Occipital lobe (tissue), 2 donors: ENCODE measurements at regions not wholly inside any gene's neighbourhood (a gene's known extent, or its start where the extent isn't known, plus 50 kb on each side); places are given as distances from the start of the nearest gene placed in this dataset. TPM values are rescaled to one million over a fixed set of nuclear protein-coding genes. Genes with fewer than 3 reads are reported as not detected.
"Not testable (repeated sequence)": the region's sequence is repeated elsewhere in the genome, so short reads cannot be mapped to it uniquely, and the experiment has no call there.

Experiments
- DNase-seq: peaks from one replicate; lab custom pipeline; 2025; lab: John Stamatoyannopoulos, UW
- small RNA-seq: library from RNA; depleted of rRNA; stranded (forward); fragments of <200 nt; gene quantifications from one replicate; pipeline ENCODE3, GENCODE V24; 2014

- DNase-seq: not testable (repeated sequence)
These were observed 1034.2 kb downstream of the PRIM2 start for GRCh38 chr6:58351619-58352018.

GRCh38 chr6:58358452-58358851 lies 1041.0 kb downstream of the PRIM2 start:
- not testable (repeated sequence) for DNase-seq

GRCh38 chr6:58365856-58366255 lies 1048.4 kb downstream of the PRIM2 start:
- DNase-seq: not testable (repeated sequence)

- DNase-seq: not testable (repeated sequence)
These were observed 1089.2 kb downstream of the PRIM2 start for GRCh38 chr6:58406659-58407058.

- DNase-seq: no peak
These were observed 1101.9 kb downstream of the PRIM2 start for GRCh38 chr6:58419321-58419720.

Small RNA genes in the stretch of these regions (small RNA-seq; reads per million reads assigned to genes)
- gene AL603755.1: not detected
